K562 (cell line): ENCODE measurements at regions not wholly inside any gene's neighbourhood (a gene's known extent, or its start where the extent isn't known, plus 50 kb on each side); places are given as distances from the start of the nearest gene placed in this dataset.

Experiments
- ATAC-seq: fragments of 200-7000 bp; cut with Tn5 transposase; 3 replicates; pipeline ENCODE4 v1.9.1; 2020; ENCODE audit warnings: moderate library complexity
- BruUV-seq: library from RNA; stranded (reverse); fragments of 400-500 nt; replicated peaks from 2 replicates; lab custom pipeline; 2021; lab: Mats Ljungman, UMichigan
- CTCF ChIA-PET: fragments of 300-600 bp; formaldehyde crosslinking; extraction: SDS; loops from one replicate; lab custom pipeline; 2021; ENCODE audit warnings: low intra/inter-chr PET ratio; lab: Yijun Ruan, JAX
- POLR2A ChIA-PET: fragments of 300-600, 350-650 bp; sonication (Branson Sonifier 250); formaldehyde crosslinking; extraction: SDS; loops from one replicate; lab custom pipeline; 2021; ENCODE audit warnings: antibody characterized with exemption, inconsistent platforms; lab: Yijun Ruan, JAX
- DNase-seq, 4 experiments: peaks; one replicate each; pipeline versions ENCODE4 v3.0.0 to v3.0.0-alpha.2; 2011 to 2018; ENCODE audit warnings: low spot score in 3 of 4, mixed read lengths in 3 of 4; ENCODE audit errors: extremely low read depth in 1 of 4
- FAIRE-seq: peaks from 2 replicates; lab custom pipeline; 2011; peaks lifted over from hg19 to GRCh38; lab: Jason Lieb, UNC
- H2AFZ ChIP-seq: 2 replicates; pipeline ENCODE4 v1.6.0; 2011; ENCODE audit warnings: low read depth, low read length, control low read depth, inconsistent platforms
- H3K27ac ChIP-seq: fragments of 200-600 bp; 3 replicates; pipeline ENCODE4 v1.8.0; 2011; ENCODE audit warnings: low read depth, mild to moderate bottlenecking, control low read depth, inconsistent platforms, low read length, moderate library complexity, mixed read lengths; ENCODE audit errors: extremely low read depth
- H3K27me3 ChIP-seq, 2 experiments: fragments of 300-600 bp in 1 of 2; 2 replicates in 1 of 2; 3 replicates in 1 of 2; pipeline versions ENCODE4 v1.6.0 to v1.8.0; 2011; ENCODE audit warnings: inconsistent platforms in 2 of 2, low read length in 2 of 2, mild to moderate bottlenecking in 1 of 2, mixed read lengths in 1 of 2, moderate library complexity in 1 of 2; ENCODE audit not compliant: control insufficient read depth in 2 of 2, insufficient read depth in 2 of 2
- H3K36me3 ChIP-seq: fragments of 300-600 bp; 3 replicates; pipeline ENCODE4 v1.8.0; 2011; ENCODE audit warnings: mild to moderate bottlenecking, low read length, inconsistent platforms; ENCODE audit not compliant: control insufficient read depth, insufficient read depth
- H3K4me1 ChIP-seq, 2 experiments: fragments of 200-600 bp in 1 of 2; replicated peaks in 1 of 2; 2 replicates in 1 of 2; 3 replicates in 1 of 2; pipeline versions ENCODE4 v1.5.1 to v1.8.0; 2011; ENCODE audit warnings: inconsistent platforms in 2 of 2, low read length in 2 of 2, mild to moderate bottlenecking in 1 of 2, mixed read lengths in 1 of 2, moderate library complexity in 1 of 2; ENCODE audit not compliant: control insufficient read depth in 2 of 2, insufficient read depth in 2 of 2
- H3K4me2 ChIP-seq: 2 replicates; pipeline ENCODE4 v1.6.1; 2011; ENCODE audit warnings: low read length, control low read depth, inconsistent platforms, mixed read lengths; ENCODE audit not compliant: insufficient read depth
- H3K4me3 ChIP-seq: fragments of 200-600 bp; sonication (generic), shearing (Covaris generic); 2 replicates; pipeline ENCODE4 v1.5.1; 2016; ENCODE audit warnings: control low read depth, inconsistent platforms
- H3K79me2 ChIP-seq: fragments of 200-600 bp; 3 replicates; pipeline ENCODE4 v1.8.0; 2011; ENCODE audit warnings: low read length, inconsistent platforms; ENCODE audit not compliant: control insufficient read depth, insufficient read depth
- H3K9ac ChIP-seq, 2 experiments: 2 replicates each; pipeline versions ENCODE4 v1.6.0 to v1.6.1; 2011; ENCODE audit warnings: low read depth in 2 of 2, low read length in 2 of 2, control low read depth in 1 of 2, inconsistent platforms in 1 of 2, mild to moderate bottlenecking in 1 of 2, mixed read lengths in 1 of 2; ENCODE audit not compliant: insufficient read depth in 1 of 2
- H3K9me1 ChIP-seq: one replicate; pipeline ENCODE4 v1.6.0; 2011; ENCODE audit warnings: inconsistent platforms, mild to moderate bottlenecking, low read length, moderate library complexity; ENCODE audit not compliant: control insufficient read depth, insufficient read depth
- H3K9me3 ChIP-seq: replicated peaks from 2 replicates; pipeline ENCODE4 v1.5.1; 2011; ENCODE audit warnings: low read depth, low read length, inconsistent platforms; ENCODE audit not compliant: control insufficient read depth, insufficient read depth
- H4K20me1 ChIP-seq: replicated peaks from 2 replicates; pipeline ENCODE4 v1.6.1; 2011; ENCODE audit warnings: low read length, inconsistent platforms, mixed read lengths; ENCODE audit not compliant: control insufficient read depth, insufficient read depth
- BCOR ChIP-seq: fragments of 450-650 bp; IDR thresholded peaks from 2 replicates; pipeline ENCODE4 v1.6.1; 2016
- CHAMP1 ChIP-seq: fragments of 450-650 bp; IDR thresholded peaks from 2 replicates; pipeline ENCODE4 v1.6.1; 2016; ENCODE audit warnings: mild to moderate bottlenecking
- GATAD2A ChIP-seq: fragments of 450-650 bp; IDR thresholded peaks from 2 replicates; pipeline ENCODE4 v1.6.1; 2017
- PCBP1 ChIP-seq: fragments of 200-400 bp; formaldehyde crosslinking; IDR thresholded peaks from 2 replicates; pipeline ENCODE4 v1.6.1; 2018; ENCODE audit warnings: mild to moderate bottlenecking, low read depth, low read length; ENCODE audit not compliant: poor library complexity, severe bottlenecking
- SRF ChIP-seq, 2 experiments: fragments of 250-450, 450-650 bp in 1 of 2; sonication (Bioruptor Pico) in 1 of 2; sonication (generic) in 1 of 2; formaldehyde crosslinking; IDR thresholded peaks; 2 replicates each; pipeline versions ENCODE4 v1.5.0 to v1.5.1; 2020 to 2022; ENCODE audit warnings: mild to moderate bottlenecking in 1 of 2, missing genetic modification reagents in 1 of 2
- ZNF12 ChIP-seq: sonication (generic); formaldehyde crosslinking; IDR thresholded peaks from 2 replicates; pipeline ENCODE4 v1.4.0; 2020; ENCODE audit warnings: mild to moderate bottlenecking, missing genetic modification reagents
- ZNF124 ChIP-seq: sonication (generic); formaldehyde crosslinking; IDR thresholded peaks from 2 replicates; pipeline ENCODE4 v1.8.1; 2022; ENCODE audit warnings: missing genetic modification reagents
- ZNF134 ChIP-seq: fragments of 250-450 bp; sonication (Bioruptor Pico); conservative IDR thresholded peaks from 2 replicates; pipeline ENCODE4 v1.4.0; 2020
- WGBS: fragments of 100-300 bp; shearing (Covaris generic); methylation state at CpG from one replicate; pipeline ENCODE4 v1.1.6; 2016; ENCODE audit warnings: low coverage, mixed read lengths; ENCODE audit not compliant: insufficient coverage; ENCODE audit errors: missing lambda C conversion rate; 5-methylcytosine and 5-hydroxymethylcytosine counted together
- in situ Hi-C: fragments of 300-500 bp; cut with MboI; formaldehyde crosslinking; loops from 4 replicates; pipeline ENCODE4 v1.15.0; 2018; ENCODE audit warnings: inconsistent platforms, mixed read lengths
- intact Hi-C: fragments of 100-400 bp; cut with micrococcal nuclease; formaldehyde crosslinking; loops from 2 replicates; pipeline ENCODE4 v1.14.2; 2022
- TF ChIP-seq, protein P1 (sequence below), 2 experiments: fragments of 450-650 bp in 1 of 2; sonication (generic) in 1 of 2; formaldehyde crosslinking in 1 of 2; IDR thresholded peaks in 1 of 2; conservative IDR thresholded peaks in 1 of 2; 2 replicates each; pipeline versions ENCODE4 v1.6.1 to v1.8.1; 2016 to 2023; ENCODE audit warnings: mild to moderate bottlenecking in 2 of 2, moderate library complexity in 2 of 2, inconsistent platforms in 1 of 2, missing genetic modification reagents in 1 of 2

DNA sequence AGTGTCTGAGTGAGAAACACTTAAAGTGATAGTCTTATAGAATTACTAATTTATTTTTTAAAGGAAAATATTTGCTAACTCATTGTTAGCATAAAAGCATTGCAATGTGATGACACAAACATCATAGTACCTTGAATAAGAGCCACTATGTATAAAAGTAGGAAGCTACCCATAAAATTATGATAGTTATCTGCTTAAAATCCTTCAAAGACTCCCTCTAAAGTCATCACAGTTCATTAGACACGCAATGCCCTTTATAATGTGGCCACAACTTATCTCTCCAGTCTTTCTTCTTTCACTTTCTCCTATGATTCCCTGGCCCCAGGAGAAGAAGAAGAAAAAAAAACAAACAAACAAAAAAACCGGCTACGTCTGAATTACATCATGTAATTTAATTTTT, 1144.0 kb upstream of the NUDT12 start:
- Histone ChIP-seq H3K79me2 (no peaks in the 10 kb centered on the region), H2AFZ (no peak overlapping the region), H3K9ac (no peak overlapping the region), H3K9me1 (no peaks in the 10 kb centered on the region), H3K27me3 (no peaks in the 10 kb centered on the region), H3K9me3 (no peaks in the 10 kb centered on the region), H3K4me1 (no peaks in the 10 kb centered on the region), H3K27ac (no peak overlapping the region), H3K36me3 (no peaks in the 10 kb centered on the region), H3K4me3 (no peak overlapping the region), H3K4me2 (no peak overlapping the region), H4K20me1 (no peaks in the 10 kb centered on the region)
- ATAC-seq (no peak), DNase-seq (no peak), FAIRE-seq (no peak)
- BruUV-seq: no TSS peak
- intact Hi-C loops (no loop called here), in situ Hi-C loops (no loop called here)
- 0% methylated on average over 3 of the region's 3 CpGs for WGBS
- no peak for TF ChIP-seq GATAD2A
- no peak for TF ChIP-seq PCBP1
- TF ChIP-seq ZNF12: no peak
- TF ChIP-seq ZNF134 (CRISPR knock-in tag): no peak
- TF ChIP-seq BCOR: no peak
- no peak for TF ChIP-seq CHAMP1
- no peak for TF ChIP-seq SRF (CRISPR knock-in tag; IDR thresholded peaks at IDR 0.05)
- TF ChIP-seq, protein P1, sequence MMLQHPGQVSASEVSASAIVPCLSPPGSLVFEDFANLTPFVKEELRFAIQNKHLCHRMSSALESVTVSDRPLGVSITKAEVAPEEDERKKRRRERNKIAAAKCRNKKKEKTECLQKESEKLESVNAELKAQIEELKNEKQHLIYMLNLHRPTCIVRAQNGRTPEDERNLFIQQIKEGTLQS (IDR thresholded peaks at IDR 0.05): no peak
- TF ChIP-seq, protein P1 (CRISPR knock-in tag; conservative IDR thresholded peaks at IDR 0.05): no peak
- TF ChIP-seq ZNF124 (CRISPR knock-in tag): no peak
- CTCF ChIA-PET: no interaction called here
- POLR2A ChIA-PET: no interaction called here
